Keratinocyte (primary cell): ENCODE measurements at regions not wholly inside any gene's neighbourhood (a gene's known extent, or its start where the extent isn't known, plus 50 kb on each side); places are given as distances from the start of the nearest gene placed in this dataset.

Experiments used
- DNase-seq: peaks from one replicate; pipeline ENCODE4 v3.0.0-alpha.2; 2011; ENCODE audit warnings: low read depth, missing footprints, low spot score
- FAIRE-seq: peaks from 2 replicates; lab custom pipeline; 2011; peaks lifted over from hg19 to GRCh38; lab: Jason Lieb, UNC
- H2AFZ ChIP-seq: 2 replicates; pipeline ENCODE4 v1.6.0; 2012; ENCODE audit warnings: low read length, control low read depth, inconsistent platforms; ENCODE audit not compliant: control insufficient read depth
- H3K27ac ChIP-seq: 2 replicates; pipeline ENCODE4 v1.5.1; 2011; ENCODE audit warnings: low read length; ENCODE audit not compliant: control insufficient read depth, insufficient read depth
- H3K27me3 ChIP-seq: 3 replicates; pipeline ENCODE4 v1.6.0; 2011; ENCODE audit warnings: low read length; ENCODE audit not compliant: control insufficient read depth, insufficient read depth; ENCODE audit errors: extremely low read depth
- H3K36me3 ChIP-seq, 2 experiments: 2 replicates in 1 of 2; 3 replicates in 1 of 2; pipeline ENCODE4 v1.5.1; 2011; ENCODE audit warnings: low read length in 2 of 2, mild to moderate bottlenecking in 1 of 2; ENCODE audit not compliant: control insufficient read depth in 2 of 2, insufficient read depth in 2 of 2; ENCODE audit errors: extremely low read depth in 1 of 2
- H3K4me1 ChIP-seq: 3 replicates; pipeline ENCODE4 v1.5.1; 2011; ENCODE audit warnings: low read length; ENCODE audit not compliant: control insufficient read depth, insufficient read depth; ENCODE audit errors: extremely low read depth
- H3K4me2 ChIP-seq: 3 replicates; pipeline ENCODE4 v1.6.0; 2011; ENCODE audit warnings: low read depth, low read length; ENCODE audit not compliant: control insufficient read depth, insufficient read depth; ENCODE audit errors: extremely low read depth
- H3K4me3 ChIP-seq, 3 experiments: fragments of 200-600 bp in 1 of 3; sonication (generic) in 1 of 3; 2 replicates in 2 of 3; 3 replicates in 1 of 3; pipeline ENCODE4 v1.5.1; 2011 to 2016; ENCODE audit warnings: low read length in 3 of 3, mild to moderate bottlenecking in 3 of 3, control low read depth in 2 of 3, inconsistent platforms in 1 of 3, low read depth in 1 of 3, mixed read lengths in 1 of 3, mixed run types in 1 of 3, moderate library complexity in 1 of 3; ENCODE audit not compliant: control insufficient read depth in 2 of 3, insufficient read depth in 2 of 3; ENCODE audit errors: extremely low read depth in 1 of 3
- H3K79me2 ChIP-seq: 2 replicates; pipeline ENCODE4 v1.6.0; 2012; ENCODE audit warnings: low read length; ENCODE audit not compliant: control insufficient read depth, insufficient read depth
- H3K9ac ChIP-seq: 3 replicates; pipeline ENCODE4 v1.6.0; 2011; ENCODE audit warnings: low read length; ENCODE audit not compliant: control insufficient read depth, insufficient read depth; ENCODE audit errors: extremely low read depth
- H3K9me1 ChIP-seq: 3 replicates; pipeline ENCODE4 v1.6.0; 2011; ENCODE audit warnings: low read length; ENCODE audit not compliant: control insufficient read depth, insufficient read depth; ENCODE audit errors: extremely low read depth
- H3K9me3 ChIP-seq: 2 replicates; pipeline ENCODE4 v1.5.1; 2012; ENCODE audit warnings: low read depth, low read length; ENCODE audit not compliant: control insufficient read depth
- H4K20me1 ChIP-seq: 3 replicates; pipeline ENCODE4 v1.6.0; 2011; ENCODE audit warnings: low read length; ENCODE audit not compliant: control insufficient read depth, insufficient read depth; ENCODE audit errors: extremely low read depth
- CTCF ChIP-seq, 3 experiments: IDR thresholded peaks in 1 of 3; conservative IDR thresholded peaks in 1 of 3; optimal IDR thresholded peaks in 1 of 3; 2 replicates in 2 of 3; 3 replicates in 1 of 3; pipeline versions ENCODE3 to v1.5.1; 2011; ENCODE audit warnings: low read length in 3 of 3, mild to moderate bottlenecking in 3 of 3, moderate library complexity in 2 of 3, control low read depth in 1 of 3, inconsistent platforms in 1 of 3; ENCODE audit not compliant: insufficient read depth in 2 of 3; ENCODE audit errors: extremely low read depth in 1 of 3
- EZH2 ChIP-seq: IDR thresholded peaks from one replicate; pipeline ENCODE4 v1.6.1; 2012; ENCODE audit warnings: inconsistent platforms, mild to moderate bottlenecking, low read length, moderate library complexity
- dilution Hi-C: fragments of 300-500 bp; cut with MboI; formaldehyde crosslinking; loops from one replicate; pipeline ENCODE4 v1.7.0; 2020; ENCODE audit warnings: low sequenced_read_pairs; ENCODE audit not compliant: extremely low pct_ligation_motif_present

- no peaks in the 10 kb centered on the region for H3K36me3 ChIP-seq
- H3K79me2 ChIP-seq = no peaks in the 10 kb centered on the region
- FAIRE-seq (no peak), DNase-seq (no peak)
- no peak overlapping the region for H3K9ac ChIP-seq
- no peaks in the 10 kb centered on the region for H3K4me1 ChIP-seq
- H3K4me3 ChIP-seq = no peak overlapping the region
- no peak overlapping the region for H3K27ac ChIP-seq
- no peaks in the 10 kb centered on the region for H4K20me1 ChIP-seq
- no peak overlapping the region for H2AFZ ChIP-seq
- dilution Hi-C loops = no loop called here
- H3K4me2 ChIP-seq = no peak overlapping the region
- H3K9me3 ChIP-seq = no peaks in the 10 kb centered on the region
- no peaks in the 10 kb centered on the region for H3K9me1 ChIP-seq
- H3K27me3 ChIP-seq = no peaks in the 10 kb centered on the region
- TF ChIP-seq EZH2 = no peak
- TF ChIP-seq CTCF (optimal IDR thresholded peaks at IDR 0.05 in 1 of 3, IDR thresholded peaks at IDR 0.05 in 1 of 3, conservative IDR thresholded peaks at IDR 0.05 in 1 of 3; ENCODE audit: extremely low read depth in 1 of 3, insufficient read depth in 2 of 3, low read length in 3 of 3) = no peak
Measured at GRCh38 chr14:42004321-42004720, 397.6 kb downstream of the LRFN5 start.

GRCh38 chr14:42002141-42002540 is 395.5 kb downstream of the LRFN5 start:
- Histone ChIP-seq H3K9ac (no peak overlapping the region), H2AFZ (no peak overlapping the region), H3K27me3 (no peaks in the 10 kb centered on the region), H3K4me3 (no peak overlapping the region), H3K27ac (no peak overlapping the region), H3K9me1 (no peaks in the 10 kb centered on the region), H3K4me2 (no peak overlapping the region), H3K9me3 (no peaks in the 10 kb centered on the region), H3K36me3 (no peaks in the 10 kb centered on the region), H4K20me1 (no peaks in the 10 kb centered on the region), H3K4me1 (no peaks in the 10 kb centered on the region), H3K79me2 (no peaks in the 10 kb centered on the region)
- dilution Hi-C loops = no loop called here
- no peak for DNase-seq
- TF ChIP-seq CTCF (optimal IDR thresholded peaks at IDR 0.05 in 1 of 3, IDR thresholded peaks at IDR 0.05 in 1 of 3, conservative IDR thresholded peaks at IDR 0.05 in 1 of 3; ENCODE audit: extremely low read depth in 1 of 3, insufficient read depth in 2 of 3, low read length in 3 of 3) (no peak), EZH2 (no peak)
- no peak for FAIRE-seq
